Right hindlimb (tissue), 1 donor: ENCODE measurements at regions not wholly inside any gene's neighbourhood (a gene's known extent, or its start where the extent isn't known, plus 50 kb on each side); places are given as distances from the start of the nearest gene placed in this dataset.
A peak's percentile ranks its signal among the peaks of the same experiment; 100 is the strongest.
"Not testable (repeated sequence)": the region's sequence is repeated elsewhere in the genome, so short reads cannot be mapped to it uniquely, and the experiment has no call there.

ENCODE experiments used
- DNase-seq: peaks from one replicate; pipeline ENCODE4 v3.0.0-alpha.2; 2018

DNA sequence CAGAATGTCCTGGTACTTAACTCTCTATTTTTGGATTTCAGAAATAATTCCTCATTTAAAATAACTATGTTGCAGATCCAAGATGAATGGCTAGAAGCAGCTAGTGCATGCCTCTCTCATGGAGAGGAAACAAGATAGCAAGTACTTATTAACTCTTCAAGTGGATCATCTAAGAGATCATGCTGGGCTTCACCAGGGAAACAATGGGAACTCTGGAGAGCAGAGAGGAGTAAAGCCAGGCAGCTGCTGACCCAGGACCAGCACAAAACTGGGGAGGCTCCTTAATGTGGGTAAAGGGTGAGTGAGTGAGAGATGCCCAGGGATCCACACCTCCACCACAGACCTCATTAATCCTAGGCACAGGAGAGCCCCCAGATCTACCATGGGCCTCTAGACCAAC lies 897.8 kb upstream of the ACO1 start:
- no peak for DNase-seq

DNA sequence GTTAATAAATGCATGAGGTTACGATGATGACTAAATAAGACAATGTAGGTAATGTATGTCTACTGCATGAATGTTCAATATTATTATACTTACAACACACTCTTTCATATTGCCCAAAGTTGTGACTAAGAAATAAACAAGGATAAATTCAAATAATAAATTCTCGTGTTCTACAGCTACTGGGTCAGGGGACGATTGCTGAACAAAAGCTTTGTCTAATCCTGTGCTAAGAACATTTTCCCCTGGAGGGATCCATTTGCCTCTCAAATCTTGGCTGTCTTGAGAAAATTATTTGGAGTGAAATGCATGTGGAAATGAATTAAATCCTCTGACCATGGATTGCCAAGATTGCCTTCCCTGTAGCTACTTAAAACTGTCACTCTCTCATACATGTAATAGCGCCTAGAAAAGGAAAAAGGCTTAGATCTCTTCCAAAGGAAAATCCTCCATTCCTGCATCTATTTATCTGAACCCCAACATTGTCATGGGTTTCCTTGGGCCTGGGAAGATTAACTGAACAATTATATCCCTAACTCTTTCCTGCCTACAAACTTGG lies 893.8 kb upstream of the ACO1 start:
- no peak for DNase-seq

DNA sequence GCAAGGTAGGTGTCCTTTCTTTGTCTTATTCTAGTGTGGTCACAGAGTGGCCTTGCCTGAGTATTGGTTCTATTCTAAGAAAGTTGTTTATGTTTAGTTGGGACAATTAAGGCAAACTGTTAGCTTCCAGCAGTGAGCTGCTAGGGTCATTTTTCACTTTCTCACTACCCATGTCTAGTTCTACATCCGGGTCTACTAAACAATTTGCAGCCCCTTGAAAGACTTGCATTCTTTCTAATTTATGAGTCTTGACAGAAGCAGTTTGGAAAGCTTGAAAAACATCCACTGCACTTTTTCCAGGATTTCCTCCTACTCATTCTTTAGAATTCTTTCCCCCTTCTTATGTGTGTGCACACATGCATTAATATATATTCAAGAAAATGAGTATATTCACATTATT lies 892.2 kb upstream of the ACO1 start:
- DNase-seq = no peak

- no peak for DNase-seq
Measured at GRCh38 chr9:31500422-31500821, 884.0 kb upstream of the ACO1 start.

GRCh38 chr9:31519011-31519410 lies 865.4 kb upstream of the ACO1 start:
- DNase-seq = no peak

- DNase-seq = no peak
Measured at GRCh38 chr9:31519424-31519823, 865.0 kb upstream of the ACO1 start.

- no peak for DNase-seq
Measured at GRCh38 chr9:31519826-31520225, 864.6 kb upstream of the ACO1 start.

DNA sequence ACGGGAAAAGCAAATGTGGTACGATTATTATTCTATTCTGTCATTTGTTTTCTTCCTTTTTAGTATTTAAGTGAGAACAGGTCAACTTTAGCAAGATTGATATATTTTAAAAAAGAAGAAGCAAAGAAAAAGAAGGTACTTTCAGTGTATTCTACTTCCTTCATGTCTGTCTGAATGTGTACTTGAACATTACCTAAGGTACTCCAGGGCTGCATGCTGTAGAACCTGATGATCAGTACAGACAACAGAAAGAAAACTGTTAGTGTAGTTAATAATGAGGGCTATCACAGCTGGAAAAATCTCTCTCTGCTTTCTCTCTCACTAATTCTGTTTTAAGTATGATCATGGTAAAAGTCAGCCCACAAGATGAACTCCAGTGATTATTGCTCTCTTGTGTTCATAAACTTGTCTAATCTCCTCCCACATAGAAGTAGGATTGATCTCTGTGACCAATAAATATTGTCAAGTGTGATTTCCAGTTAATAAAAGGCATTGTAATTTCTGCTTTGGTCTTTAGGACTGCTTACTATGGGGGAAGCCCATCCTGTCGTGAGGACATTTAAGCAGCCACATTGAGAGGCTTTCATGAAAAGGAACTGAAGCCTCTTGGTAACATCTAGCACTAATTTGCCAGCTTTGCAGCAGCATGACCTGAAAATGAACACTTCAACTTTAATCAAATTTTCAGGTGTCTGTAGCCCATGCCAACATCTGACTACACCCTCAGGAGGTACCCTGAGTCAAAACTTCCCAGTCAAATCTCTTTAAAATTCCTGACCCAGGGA lies 864.0 kb upstream of the ACO1 start:
- no peak for DNase-seq

DNA sequence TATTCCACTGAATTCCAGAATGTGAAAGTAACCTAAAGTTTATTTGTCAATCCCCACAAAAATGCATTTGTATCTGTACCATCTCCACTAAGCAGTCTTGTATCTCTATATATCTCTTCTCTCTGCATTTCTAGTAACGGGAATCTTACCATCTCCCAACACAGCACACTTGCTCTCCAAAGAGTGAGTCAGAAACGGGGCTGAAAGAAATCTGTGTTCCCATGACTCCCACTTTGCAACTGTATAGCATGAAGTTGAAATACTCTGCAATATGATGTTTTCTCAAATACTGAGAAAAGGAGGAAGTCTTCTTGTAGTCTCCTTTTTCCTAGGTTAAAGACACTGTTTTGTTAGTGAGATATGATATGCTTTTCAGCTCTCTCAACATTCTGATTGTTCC lies 848.8 kb upstream of the ACO1 start:
- DNase-seq = no peak

DNA sequence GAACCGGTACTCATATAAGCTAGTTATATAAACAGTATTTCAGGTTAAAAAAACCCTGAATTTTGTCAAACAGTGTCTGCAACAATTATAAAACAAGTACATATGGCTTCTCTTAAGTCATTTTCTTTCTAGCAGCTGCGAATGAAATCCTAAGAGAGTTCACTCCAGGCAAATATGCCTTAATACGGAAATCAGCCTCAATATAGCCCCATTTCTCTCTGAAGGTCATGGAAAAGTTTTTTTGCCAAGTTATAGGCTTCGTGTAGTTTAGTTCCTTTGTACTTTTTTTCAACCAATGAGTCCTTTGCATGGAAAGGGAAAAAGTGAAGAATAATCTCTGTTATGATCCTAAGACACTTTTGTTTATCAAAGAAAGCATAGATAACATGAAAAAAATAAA lies 848.0 kb upstream of the ACO1 start:
- DNase-seq = no peak

DNA sequence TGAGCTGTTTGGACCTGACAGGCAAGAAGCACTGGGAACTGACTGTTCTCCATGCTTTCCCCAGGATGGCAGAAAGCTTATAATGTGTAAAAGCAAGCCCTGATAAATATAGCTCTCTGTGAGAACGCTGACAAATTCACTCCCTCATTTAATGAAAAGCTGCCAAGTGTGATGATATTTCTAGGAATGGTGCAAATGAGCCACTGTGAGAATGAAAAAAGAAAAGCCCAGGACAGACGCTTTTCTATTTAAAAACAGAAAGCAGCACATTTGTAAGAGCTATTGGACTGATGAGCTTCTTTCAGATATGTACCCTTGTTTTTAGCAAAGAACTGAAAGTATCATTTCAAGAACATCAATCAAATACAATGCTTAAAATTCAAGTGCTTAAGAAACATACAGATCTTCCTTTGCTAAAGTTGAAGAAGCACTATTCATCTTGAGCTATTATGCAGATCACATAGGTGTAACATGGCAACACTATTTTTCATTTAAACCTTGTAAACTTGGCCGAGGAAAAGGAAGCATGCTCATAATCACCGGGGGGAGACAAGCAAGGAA lies 842.6 kb upstream of the ACO1 start:
- DNase-seq = no peak

- DNase-seq = peak; percentile 24
Measured at GRCh38 chr9:31542384-31543055, 841.9 kb upstream of the ACO1 start.

DNA sequence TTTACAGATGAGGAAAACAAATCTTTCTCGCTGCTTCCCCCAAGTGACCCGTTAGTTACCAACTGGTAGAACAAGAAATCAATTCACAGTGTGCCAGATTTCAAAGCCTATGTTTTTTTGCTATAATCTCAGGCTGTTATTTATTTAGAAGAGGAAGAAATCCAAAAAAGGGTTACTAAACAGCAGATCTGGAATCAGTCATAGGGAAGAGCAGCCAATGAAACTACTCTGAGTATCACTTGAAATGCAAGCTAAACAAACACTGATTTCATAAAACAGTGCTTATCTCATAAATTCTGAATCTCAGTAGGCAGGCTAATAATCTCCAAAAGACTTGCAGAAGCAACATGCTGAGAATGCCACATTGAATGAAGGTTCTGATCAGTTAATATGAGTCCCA lies 829.5 kb upstream of the ACO1 start:
- DNase-seq = no peak

GRCh38 chr9:31556667-31557463 lies 827.6 kb upstream of the ACO1 start:
- DNase-seq = no peak

GRCh38 chr9:31572190-31572589 lies 812.3 kb upstream of the ACO1 start:
- DNase-seq = not testable (repeated sequence)

DNA sequence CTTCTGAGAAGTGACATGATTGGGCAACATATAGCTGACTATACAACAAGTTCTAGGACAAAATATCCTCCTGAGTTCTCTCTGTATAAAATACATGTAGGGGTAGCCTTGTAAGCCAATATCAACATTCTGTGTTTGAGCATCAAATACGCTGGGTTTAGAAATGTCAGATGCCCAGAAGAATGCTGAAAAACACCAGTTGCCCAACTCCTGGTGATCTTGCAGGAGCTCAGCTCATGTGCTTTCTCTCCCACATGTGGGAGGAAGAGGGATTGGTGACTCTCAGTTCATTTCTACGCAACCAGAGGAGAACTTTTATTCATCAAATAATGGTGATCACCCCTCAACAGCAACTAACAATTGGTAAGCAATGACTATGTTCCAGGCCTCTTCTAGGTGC lies 810.9 kb upstream of the ACO1 start:
- no peak for DNase-seq

- no peak for DNase-seq
Measured at GRCh38 chr9:31574006-31574765, 810.3 kb upstream of the ACO1 start.

DNA sequence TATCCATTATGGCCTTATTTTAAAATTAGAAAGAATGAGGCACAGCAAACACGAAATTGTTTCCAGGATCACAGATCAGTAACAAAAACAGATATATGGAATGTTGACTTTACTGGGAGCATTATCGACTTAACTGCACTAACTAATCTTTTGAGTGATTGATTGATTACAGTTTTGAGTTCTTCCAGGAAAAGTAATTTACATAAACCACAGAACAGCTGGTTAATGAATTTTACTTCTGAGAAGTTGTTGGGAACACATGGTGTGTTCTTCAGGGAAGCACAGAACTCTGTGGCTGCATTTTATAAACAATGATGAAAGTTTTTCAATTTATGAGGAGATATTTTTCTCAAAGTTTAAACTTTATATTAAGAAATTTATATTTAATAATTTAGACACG lies 802.4 kb upstream of the ACO1 start:
- DNase-seq = no peak

DNA sequence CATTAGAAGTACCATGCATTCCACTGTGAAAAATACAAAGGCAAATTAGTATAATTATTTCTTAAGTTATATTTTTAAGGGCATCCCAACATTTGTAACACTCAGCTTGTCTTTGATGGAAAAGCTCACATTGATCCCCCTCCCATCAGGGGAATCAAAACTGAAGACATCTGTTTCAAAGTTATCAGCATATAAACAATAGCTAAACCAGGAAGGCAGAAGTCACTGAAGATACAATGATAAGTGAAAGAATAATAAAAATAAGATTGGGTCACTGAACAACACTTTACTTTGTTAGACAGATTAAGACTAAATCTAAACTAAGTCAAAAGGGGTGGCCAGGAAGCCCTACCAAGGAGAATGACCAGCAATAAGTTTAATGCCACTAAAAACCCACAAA lies 801.9 kb upstream of the ACO1 start:
- DNase-seq = no peak

- DNase-seq = no peak
Measured at GRCh38 chr9:31585158-31585557, 799.3 kb upstream of the ACO1 start.

- DNase-seq = no peak
Measured at GRCh38 chr9:31587146-31587545, 797.3 kb upstream of the ACO1 start.

DNA sequence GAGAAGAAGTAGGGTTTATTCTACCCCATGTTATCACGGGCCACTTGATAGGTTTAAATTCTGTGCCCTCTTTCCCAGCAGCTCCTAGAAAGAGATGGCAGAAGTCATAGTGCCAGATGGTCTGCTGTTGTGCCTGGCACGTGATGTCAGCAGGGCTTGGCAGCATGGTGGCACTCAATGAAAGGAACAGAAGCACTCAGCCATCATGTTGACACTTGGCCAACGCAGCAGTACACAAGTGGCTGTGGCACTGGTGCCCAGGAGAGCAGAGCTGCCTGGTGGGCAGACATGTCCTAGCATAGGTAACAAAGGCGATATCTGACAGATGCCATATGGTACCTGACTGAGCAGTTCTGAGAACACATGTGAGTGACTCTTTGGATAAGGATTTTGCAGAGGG lies 796.4 kb upstream of the ACO1 start:
- no peak for DNase-seq
